GM13977 (cell line): ENCODE measurements at regions not wholly inside any gene's neighbourhood (a gene's known extent, or its start where the extent isn't known, plus 50 kb on each side); places are given as distances from the start of the nearest gene placed in this dataset.
"Not testable (repeated sequence)": the region's sequence is repeated elsewhere in the genome, so short reads cannot be mapped to it uniquely, and the experiment has no call there.

Experiments used
- DNase-seq: peaks from one replicate; pipeline ENCODE4 v3.0.0; 2012; ENCODE audit warnings: low spot score
- in situ Hi-C: fragments of 300-500 bp; cut with MboI; formaldehyde crosslinking; loops from one replicate; pipeline ENCODE4 v1.12.0; 2022; ENCODE audit warnings: low sequenced_read_pairs, low pct_unique_long_range_greater_than_20kb, mixed read lengths, inconsistent platforms; ENCODE audit not compliant: unreplicated experiment
- TF ChIP-seq, protein P1 (sequence below): IDR thresholded peaks from 2 replicates; pipeline ENCODE4 v1.5.1; 2012; ENCODE audit warnings: mild to moderate bottlenecking, control low read depth; ENCODE audit not compliant: insufficient read depth; ENCODE audit errors: extremely low read depth, missing control alignments

DNA sequence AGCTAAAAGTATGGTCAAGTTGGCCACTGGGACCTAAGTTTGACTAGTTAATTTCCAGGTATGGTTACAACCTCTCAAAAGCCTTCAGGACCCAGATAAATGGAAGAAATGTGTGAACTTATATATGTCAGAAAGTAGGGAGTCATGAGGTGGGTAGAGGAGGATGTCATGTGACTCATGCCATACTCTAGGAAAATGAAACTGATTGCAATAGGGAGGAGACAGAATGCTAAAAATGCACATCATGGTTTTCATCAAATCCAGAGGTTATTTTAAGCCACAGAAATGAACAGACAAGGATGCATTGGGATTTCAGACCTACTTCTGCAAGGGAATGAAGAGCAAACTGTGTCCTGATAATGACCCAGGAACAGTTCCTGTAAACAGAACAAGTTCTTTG, 310.0 kb downstream of the EDEM1 start:
- DNase-seq = no peak
- in situ Hi-C loops = no loop called here
- TF ChIP-seq, protein P1, sequence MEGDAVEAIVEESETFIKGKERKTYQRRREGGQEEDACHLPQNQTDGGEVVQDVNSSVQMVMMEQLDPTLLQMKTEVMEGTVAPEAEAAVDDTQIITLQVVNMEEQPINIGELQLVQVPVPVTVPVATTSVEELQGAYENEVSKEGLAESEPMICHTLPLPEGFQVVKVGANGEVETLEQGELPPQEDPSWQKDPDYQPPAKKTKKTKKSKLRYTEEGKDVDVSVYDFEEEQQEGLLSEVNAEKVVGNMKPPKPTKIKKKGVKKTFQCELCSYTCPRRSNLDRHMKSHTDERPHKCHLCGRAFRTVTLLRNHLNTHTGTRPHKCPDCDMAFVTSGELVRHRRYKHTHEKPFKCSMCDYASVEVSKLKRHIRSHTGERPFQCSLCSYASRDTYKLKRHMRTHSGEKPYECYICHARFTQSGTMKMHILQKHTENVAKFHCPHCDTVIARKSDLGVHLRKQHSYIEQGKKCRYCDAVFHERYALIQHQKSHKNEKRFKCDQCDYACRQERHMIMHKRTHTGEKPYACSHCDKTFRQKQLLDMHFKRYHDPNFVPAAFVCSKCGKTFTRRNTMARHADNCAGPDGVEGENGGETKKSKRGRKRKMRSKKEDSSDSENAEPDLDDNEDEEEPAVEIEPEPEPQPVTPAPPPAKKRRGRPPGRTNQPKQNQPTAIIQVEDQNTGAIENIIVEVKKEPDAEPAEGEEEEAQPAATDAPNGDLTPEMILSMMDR = no peak

DNA sequence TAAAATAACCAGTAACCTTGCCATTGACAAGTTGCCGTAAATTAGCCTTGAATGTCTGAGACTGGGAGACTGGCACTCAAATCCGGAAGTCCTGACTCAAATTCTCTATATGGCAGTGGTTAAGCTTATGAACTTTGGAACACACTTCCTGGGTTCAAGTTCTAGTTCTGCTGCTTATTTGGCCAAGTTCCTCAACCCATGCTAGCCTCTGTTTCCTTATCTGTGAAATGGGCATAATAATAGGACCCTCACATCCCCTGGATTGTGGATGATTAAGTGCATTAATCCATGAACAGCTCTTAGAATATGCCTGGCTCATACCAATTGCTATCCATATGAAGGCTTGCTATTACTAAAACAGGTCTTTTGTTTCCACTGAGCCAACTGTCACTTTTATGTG, 311.5 kb downstream of the EDEM1 start:
- DNase-seq = no peak
- in situ Hi-C loops = no loop called here

DNA sequence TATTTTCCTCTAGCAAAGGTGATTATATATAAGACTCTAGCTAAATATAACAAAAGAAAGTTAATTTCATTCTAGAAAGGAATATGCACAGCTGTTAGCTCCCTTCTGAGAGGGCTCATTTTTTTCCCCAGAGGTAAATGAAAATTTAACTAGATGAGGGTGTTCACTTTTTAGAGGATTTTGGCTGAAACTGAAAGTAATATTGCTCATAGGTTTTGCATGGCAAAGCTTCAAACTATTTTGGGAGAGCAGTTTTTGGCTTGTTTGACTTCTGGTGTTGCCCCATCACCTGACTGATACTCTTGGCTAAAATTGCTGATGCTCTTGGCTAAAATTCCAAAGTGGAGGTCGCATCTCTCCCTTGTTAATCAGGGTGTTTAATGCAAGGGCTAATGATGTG, 311.9 kb downstream of the EDEM1 start:
- TF ChIP-seq, protein P1 = no peak
- in situ Hi-C loops = no loop called here
- peak; percentile 7 for DNase-seq

More for the DNA sequence above, 311.5 kb downstream of the EDEM1 start:
- TF ChIP-seq, protein P1 = no peak

DNA sequence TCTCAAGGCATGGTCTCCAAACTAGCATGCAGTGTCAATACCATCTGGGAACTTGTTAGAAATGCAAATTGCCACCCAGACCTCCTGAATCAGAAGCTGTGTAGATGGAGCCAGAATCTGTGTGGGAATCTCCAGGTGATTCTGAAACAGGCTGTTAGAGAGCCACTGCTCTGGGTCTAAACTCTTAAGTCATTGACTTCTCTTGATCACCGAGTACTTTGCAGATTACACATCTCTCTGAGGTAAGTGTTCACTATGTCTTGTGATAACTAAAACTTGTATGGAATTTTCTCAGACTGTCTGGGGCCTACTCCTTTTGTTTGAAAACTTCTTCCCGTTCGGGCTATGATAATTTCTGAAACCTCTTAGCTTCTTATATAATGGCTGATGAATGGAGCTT, 315.6 kb downstream of the EDEM1 start:
- TF ChIP-seq, protein P1 = no peak
- in situ Hi-C loops = no loop called here
- DNase-seq = no peak

DNA sequence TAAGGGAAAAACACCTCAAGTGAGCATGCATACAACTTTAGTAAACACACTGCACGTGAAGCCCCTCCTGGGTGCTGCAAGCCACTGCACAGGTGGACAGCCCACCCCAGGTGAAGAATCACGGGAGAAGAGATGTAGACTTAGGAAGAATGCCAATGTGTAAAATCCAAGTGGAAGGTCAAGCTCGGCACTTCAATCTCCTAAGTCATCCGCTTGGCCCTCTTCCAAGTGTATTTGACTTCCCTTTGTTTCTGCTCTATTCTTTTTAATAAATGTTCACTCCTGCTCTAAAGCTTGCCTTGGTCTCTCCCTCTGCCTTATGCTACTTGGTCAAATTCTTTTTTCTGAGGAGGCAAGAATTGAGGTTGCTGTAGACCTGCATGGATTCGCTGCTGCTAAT, 316.6 kb downstream of the EDEM1 start:
- DNase-seq = no peak
- in situ Hi-C loops = no loop called here

DNA sequence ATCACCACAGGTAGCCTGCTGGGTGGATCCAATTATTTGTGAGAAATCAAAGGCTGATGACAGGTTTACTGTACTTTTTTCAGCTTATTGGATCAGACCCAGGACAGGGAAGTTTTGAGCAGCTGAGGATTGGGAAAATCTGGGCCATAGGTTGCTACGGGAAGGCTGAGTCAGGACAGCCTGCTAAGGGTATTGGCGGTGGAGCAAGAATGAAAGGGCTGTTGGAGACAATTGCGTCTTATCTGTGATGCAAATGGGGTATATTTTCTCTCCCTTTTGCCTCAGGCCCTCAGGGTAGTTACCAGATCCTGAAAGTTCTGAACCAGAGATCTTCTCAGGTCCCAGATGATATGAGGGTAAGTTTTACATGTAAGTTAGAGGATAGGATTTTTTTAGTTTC, 317.7 kb downstream of the EDEM1 start:
- TF ChIP-seq, protein P1 = no peak
- in situ Hi-C loops = no loop called here
- no peak for DNase-seq

More for the DNA sequence above, 316.6 kb downstream of the EDEM1 start:
- TF ChIP-seq, protein P1 = no peak

DNA sequence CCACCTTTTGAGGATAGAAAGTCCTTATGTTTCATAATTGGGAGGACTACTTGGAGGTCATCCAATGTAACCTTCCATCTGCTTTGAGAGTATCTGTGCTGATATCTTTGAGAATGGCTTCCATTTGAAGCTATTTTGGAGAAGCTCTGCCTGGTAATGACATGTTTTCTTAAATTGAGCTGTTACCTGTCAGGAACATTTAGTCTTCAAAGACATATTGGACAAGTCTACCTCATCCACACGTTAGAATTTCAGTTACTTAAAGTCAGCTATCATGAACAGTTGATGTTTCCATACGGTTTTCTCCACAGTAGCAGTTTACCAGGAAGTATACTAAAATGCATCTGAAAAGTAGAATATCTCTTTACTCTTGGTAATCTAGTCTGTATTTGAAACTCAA, 318.5 kb downstream of the EDEM1 start:
- DNase-seq = no peak
- TF ChIP-seq, protein P1 = no peak
- in situ Hi-C loops = no loop called here

DNA sequence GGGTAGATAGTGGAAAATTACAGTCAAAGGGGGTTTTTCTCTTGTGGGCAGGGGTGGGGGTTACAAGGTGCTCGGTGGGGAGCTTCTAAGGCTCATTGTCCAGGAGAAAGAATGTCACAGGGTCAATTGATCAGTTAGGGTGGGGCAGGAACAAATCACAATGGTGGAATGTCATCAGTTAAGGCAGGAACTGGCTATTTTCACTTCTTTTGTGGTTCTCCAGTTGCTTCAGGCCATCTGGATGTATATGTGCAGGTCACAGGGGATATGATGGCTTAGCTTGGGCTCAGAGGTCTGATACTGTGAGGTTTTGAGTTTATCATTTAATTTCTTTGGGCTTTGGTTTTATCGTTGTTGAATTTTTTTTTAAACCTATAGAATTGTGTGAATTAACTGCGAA, 321.4 kb downstream of the EDEM1 start:
- in situ Hi-C loops, DNase-seq: not testable (repeated sequence)
